Endothelial cell of umbilical vein (primary cell): ENCODE measurements at regions not wholly inside any gene's neighbourhood (a gene's known extent, or its start where the extent isn't known, plus 50 kb on each side); places are given as distances from the start of the nearest gene placed in this dataset.

ENCODE experiments used
- BruUV-seq: library from RNA; stranded (reverse); fragments of 400-500 nt; replicated peaks from 2 replicates; lab custom pipeline; 2021; lab: Mats Ljungman, UMichigan
- CTCF ChIA-PET: fragments of 300-600, 350-600 bp; sonication (Branson Sonifier 250); formaldehyde crosslinking; loops from one replicate; lab custom pipeline; 2021; ENCODE audit warnings: antibody characterized with exemption, inconsistent platforms; lab: Charles Lee
- POLR2A ChIA-PET: fragments of 300-600, 350-600 bp; sonication (Branson Sonifier 250); formaldehyde crosslinking; loops from one replicate; lab custom pipeline; 2021; ENCODE audit warnings: antibody characterized with exemption, inconsistent platforms; lab: Charles Lee
- DNase-seq: peaks from one replicate; pipeline ENCODE4 v3.0.0-alpha.2; 2011; ENCODE audit warnings: low read depth, low spot score
- FAIRE-seq: peaks from 2 replicates; lab custom pipeline; 2011; peaks lifted over from hg19 to GRCh38; lab: Jason Lieb, UNC
- H2AFZ ChIP-seq: 2 replicates; pipeline ENCODE4 v1.6.0; 2012; ENCODE audit warnings: low read depth, low read length, control low read depth, inconsistent platforms
- H3K27ac ChIP-seq: 2 replicates; pipeline ENCODE4 v1.5.1; 2011; ENCODE audit warnings: low read depth, mild to moderate bottlenecking, control low read depth, low read length, moderate library complexity; ENCODE audit not compliant: insufficient read depth
- H3K27me3 ChIP-seq, 2 experiments: 2 replicates each; pipeline versions ENCODE4 v1.6.0 to v1.6.1; 2011; ENCODE audit warnings: low read length in 2 of 2, mixed read lengths in 1 of 2; ENCODE audit not compliant: control insufficient read depth in 2 of 2, insufficient read depth in 2 of 2
- H3K36me3 ChIP-seq, 2 experiments: 2 replicates in 1 of 2; 3 replicates in 1 of 2; pipeline ENCODE4 v1.5.1; 2011; ENCODE audit warnings: low read length in 2 of 2, mild to moderate bottlenecking in 1 of 2, moderate library complexity in 1 of 2; ENCODE audit not compliant: control insufficient read depth in 2 of 2, insufficient read depth in 2 of 2; ENCODE audit errors: extremely low read depth in 1 of 2
- H3K4me1 ChIP-seq: 3 replicates; pipeline ENCODE4 v1.5.1; 2011; ENCODE audit warnings: mild to moderate bottlenecking, low read length; ENCODE audit not compliant: control insufficient read depth, insufficient read depth; ENCODE audit errors: extremely low read depth
- H3K4me2 ChIP-seq: 2 replicates; pipeline ENCODE4 v1.6.1; 2011; ENCODE audit warnings: low read length, control low read depth, mixed read lengths; ENCODE audit not compliant: insufficient read depth
- H3K4me3 ChIP-seq, 3 experiments: fragments of 200-600 bp in 1 of 3; sonication (generic), shearing (Covaris generic) in 1 of 3; replicated peaks in 1 of 3; 2 replicates each; pipeline ENCODE4 v1.5.1; 2011 to 2016; ENCODE audit warnings: control low read depth in 3 of 3, low read length in 3 of 3, mild to moderate bottlenecking in 2 of 3, inconsistent platforms in 1 of 3, low read depth in 1 of 3, moderate library complexity in 1 of 3; ENCODE audit not compliant: insufficient read depth in 1 of 3
- H3K79me2 ChIP-seq: 2 replicates; pipeline ENCODE4 v1.6.0; 2012; ENCODE audit warnings: low read length, inconsistent platforms; ENCODE audit not compliant: control insufficient read depth, insufficient read depth
- H3K9ac ChIP-seq: replicated peaks from 2 replicates; pipeline ENCODE3; 2011; ENCODE audit warnings: low read length, control low read depth; ENCODE audit not compliant: insufficient read depth; ENCODE audit errors: extremely low read depth
- H3K9me1 ChIP-seq: replicated peaks from 3 replicates; pipeline ENCODE4 v1.6.0; 2011; ENCODE audit warnings: mild to moderate bottlenecking, low read length; ENCODE audit not compliant: control insufficient read depth, insufficient read depth; ENCODE audit errors: extremely low read depth
- H3K9me3 ChIP-seq: replicated peaks from 2 replicates; pipeline ENCODE4 v1.5.1; 2012; ENCODE audit warnings: low read length, inconsistent platforms; ENCODE audit not compliant: control insufficient read depth, insufficient read depth
- H4K20me1 ChIP-seq: replicated peaks from 2 replicates; pipeline ENCODE3; 2011; ENCODE audit warnings: mild to moderate bottlenecking, low read length; ENCODE audit not compliant: control insufficient read depth, insufficient read depth; ENCODE audit errors: extremely low read depth
- CTCF ChIP-seq, 2 donors: IDR thresholded peaks; 1 replicate in 1 of 2; 2 replicates in 1 of 2; pipeline ENCODE4 v1.5.1; 2011; ENCODE audit warnings: low read length in 2 of 2, mild to moderate bottlenecking in 2 of 2, moderate library complexity in 2 of 2, control low read depth in 1 of 2, inconsistent platforms in 1 of 2, low read depth in 1 of 2; ENCODE audit not compliant: insufficient read depth in 1 of 2; ENCODE audit errors: extremely low read depth in 1 of 2
- EZH2 ChIP-seq: IDR thresholded peaks from 2 replicates; pipeline ENCODE4 v1.6.1; 2012; ENCODE audit warnings: borderline replicate concordance, low read depth, mild to moderate bottlenecking, moderate library complexity, low read length, inconsistent platforms; ENCODE audit not compliant: severe bottlenecking
- FOS ChIP-seq: IDR thresholded peaks from 2 replicates; pipeline ENCODE4 v1.6.1; 2011; ENCODE audit warnings: mild to moderate bottlenecking, low read length, moderate library complexity, borderline replicate concordance; ENCODE audit not compliant: insufficient read depth
- GATA2 ChIP-seq: IDR thresholded peaks from 2 replicates; pipeline ENCODE4 v1.7.0; 2011; ENCODE audit warnings: low read depth, mild to moderate bottlenecking, moderate library complexity, mixed read lengths, low read length; ENCODE audit not compliant: insufficient read length, insufficient read depth
- JUN ChIP-seq: IDR thresholded peaks from 2 replicates; pipeline ENCODE4 v1.6.1; 2011; ENCODE audit warnings: borderline replicate concordance, low read depth; ENCODE audit not compliant: insufficient read length, insufficient read depth
- MYC ChIP-seq: IDR thresholded peaks from one replicate; pipeline ENCODE4 v1.6.1; 2011; ENCODE audit warnings: mild to moderate bottlenecking, low read depth, low read length
- POLR2A ChIP-seq: IDR thresholded peaks from 2 replicates; pipeline ENCODE4 v1.6.1; 2012; ENCODE audit warnings: low read depth, mild to moderate bottlenecking, control low read depth, low read length
- POLR2AphosphoS5 ChIP-seq: IDR thresholded peaks from 2 replicates; pipeline ENCODE4 v1.6.1; 2012; ENCODE audit warnings: low read depth, mild to moderate bottlenecking, control low read depth, low read length, moderate library complexity; ENCODE audit not compliant: insufficient read depth
- dilution Hi-C: fragments of 300-500 bp; cut with MboI; formaldehyde crosslinking; loops from one replicate; pipeline ENCODE4 v1.15.0; 2019; ENCODE audit warnings: low sequenced_read_pairs; ENCODE audit not compliant: extremely low pct_ligation_motif_present
- intact Hi-C: fragments of 100-400 bp; cut with micrococcal nuclease; formaldehyde crosslinking; loops from one replicate; pipeline ENCODE4 v1.10.0; 2022
- TF ChIP-seq, protein P1 (sequence below): IDR thresholded peaks from 2 replicates; pipeline ENCODE4 v1.6.1; 2011; ENCODE audit not compliant: insufficient read depth, insufficient read length

- no peaks in the 10 kb centered on the region for H3K79me2 ChIP-seq
- no peak overlapping the region for H3K9ac ChIP-seq
- intact Hi-C loops (no loop called here), dilution Hi-C loops (no loop called here)
- no TSS peak for BruUV-seq
- H3K36me3 ChIP-seq: no peaks in the 10 kb centered on the region
- no peaks in the 10 kb centered on the region for H4K20me1 ChIP-seq
- H3K4me2 ChIP-seq: no peak overlapping the region
- H3K4me1 ChIP-seq: peaks cover 4% of the 10 kb centered on the region
- no peak overlapping the region for H3K27ac ChIP-seq
- FAIRE-seq (no peak), DNase-seq (no peak)
- H2AFZ ChIP-seq: no peak overlapping the region
- ChIA-PET CTCF (no interaction called here), POLR2A (no interaction called here)
- H3K9me3 ChIP-seq: no peaks in the 10 kb centered on the region
- no peaks in the 10 kb centered on the region for H3K27me3 ChIP-seq
- no peaks in the 10 kb centered on the region for H3K9me1 ChIP-seq
- TF ChIP-seq MYC: no peak
- TF ChIP-seq EZH2: no peak
- no peak for TF ChIP-seq GATA2
- TF ChIP-seq CTCF (IDR thresholded peaks at IDR 0.05; ENCODE audit: extremely low read depth in 1 of 2, insufficient read depth in 1 of 2, low read depth in 1 of 2, low read length in 2 of 2): no peak
- TF ChIP-seq, protein P1, sequence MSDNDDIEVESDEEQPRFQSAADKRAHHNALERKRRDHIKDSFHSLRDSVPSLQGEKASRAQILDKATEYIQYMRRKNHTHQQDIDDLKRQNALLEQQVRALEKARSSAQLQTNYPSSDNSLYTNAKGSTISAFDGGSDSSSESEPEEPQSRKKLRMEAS: no peak
- no peak for TF ChIP-seq JUN
- TF ChIP-seq FOS: no peak
- TF ChIP-seq POLR2AphosphoS5: no peak
- no peak for TF ChIP-seq POLR2A
- H3K4me3 ChIP-seq: no peak overlapping the region
These were observed 173.9 kb downstream of the GXYLT1 start for GRCh38 chr12:41970744-41971143.
